ENCODE measurements at regions not wholly inside any gene's neighbourhood (a gene's known extent, or its start where the extent isn't known, plus 50 kb on each side); places are given as distances from the start of the nearest gene placed in this dataset.

DNA sequence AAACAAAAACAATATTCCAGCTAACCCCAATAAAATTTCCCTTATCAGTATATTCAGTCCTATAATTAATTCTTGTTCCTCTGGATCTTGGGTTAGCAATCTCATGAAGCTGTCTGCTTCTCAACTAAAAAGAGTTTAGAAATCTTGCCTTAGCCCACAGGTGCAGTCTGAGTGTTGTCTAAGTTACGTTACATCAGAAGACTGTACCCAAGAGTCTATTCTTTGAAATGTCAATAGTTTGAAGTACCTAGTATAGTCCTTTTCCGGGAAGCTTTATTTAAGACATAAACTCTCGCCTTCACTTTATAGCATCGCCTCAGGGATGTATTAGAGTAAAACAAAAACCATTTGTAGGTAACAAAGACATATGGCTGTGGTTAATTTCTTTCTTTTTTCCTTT is 465.1 kb downstream of the FUT8 start:
- no peaks in the 10 kb centered on the region for H3K9me3 Mint-ChIP-seq (ENCODE audit: unreplicated experiment)
- TF ChIP-seq, protein P1, sequence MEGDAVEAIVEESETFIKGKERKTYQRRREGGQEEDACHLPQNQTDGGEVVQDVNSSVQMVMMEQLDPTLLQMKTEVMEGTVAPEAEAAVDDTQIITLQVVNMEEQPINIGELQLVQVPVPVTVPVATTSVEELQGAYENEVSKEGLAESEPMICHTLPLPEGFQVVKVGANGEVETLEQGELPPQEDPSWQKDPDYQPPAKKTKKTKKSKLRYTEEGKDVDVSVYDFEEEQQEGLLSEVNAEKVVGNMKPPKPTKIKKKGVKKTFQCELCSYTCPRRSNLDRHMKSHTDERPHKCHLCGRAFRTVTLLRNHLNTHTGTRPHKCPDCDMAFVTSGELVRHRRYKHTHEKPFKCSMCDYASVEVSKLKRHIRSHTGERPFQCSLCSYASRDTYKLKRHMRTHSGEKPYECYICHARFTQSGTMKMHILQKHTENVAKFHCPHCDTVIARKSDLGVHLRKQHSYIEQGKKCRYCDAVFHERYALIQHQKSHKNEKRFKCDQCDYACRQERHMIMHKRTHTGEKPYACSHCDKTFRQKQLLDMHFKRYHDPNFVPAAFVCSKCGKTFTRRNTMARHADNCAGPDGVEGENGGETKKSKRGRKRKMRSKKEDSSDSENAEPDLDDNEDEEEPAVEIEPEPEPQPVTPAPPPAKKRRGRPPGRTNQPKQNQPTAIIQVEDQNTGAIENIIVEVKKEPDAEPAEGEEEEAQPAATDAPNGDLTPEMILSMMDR (IDR thresholded peaks at IDR 0.05; ENCODE audit: partially characterized antibody, unreplicated experiment), result no peak
- no peak for DNase-seq
- H3K4me3 Mint-ChIP-seq (ENCODE audit: unreplicated experiment), result no peak overlapping the region
- H3K27me3 Mint-ChIP-seq (ENCODE audit: unreplicated experiment), result no peaks in the 10 kb centered on the region
- H3K36me3 Mint-ChIP-seq (ENCODE audit: unreplicated experiment), result no peaks in the 10 kb centered on the region
- H3K4me1 Mint-ChIP-seq (ENCODE audit: low read depth, unreplicated experiment), result no peaks in the 10 kb centered on the region
- H3K27ac Mint-ChIP-seq (ENCODE audit: unreplicated experiment), result no peak overlapping the region

DNA sequence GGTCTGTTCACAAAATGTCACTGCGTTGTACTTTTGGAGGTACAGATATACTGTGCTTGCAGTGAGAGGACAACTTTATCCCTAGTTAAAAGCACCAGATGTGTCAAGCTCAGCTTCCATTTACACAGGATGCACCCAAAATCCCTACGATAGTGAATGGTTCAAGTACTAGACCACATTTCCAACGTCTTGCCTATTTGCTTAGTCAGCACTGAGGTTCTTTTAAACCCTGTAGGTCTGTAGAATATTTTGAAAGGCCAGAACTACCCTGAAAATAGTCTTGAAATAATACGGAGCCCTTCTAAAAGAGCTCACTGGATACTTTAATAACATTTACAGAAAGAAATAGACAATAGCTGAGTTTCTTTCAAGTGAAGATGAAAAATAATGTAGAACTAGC is 466.1 kb downstream of the FUT8 start:
- Mint-ChIP-seq H3K4me3 (ENCODE audit: unreplicated experiment) (no peak overlapping the region), H3K4me1 (ENCODE audit: low read depth, unreplicated experiment) (no peaks in the 10 kb centered on the region), H3K27me3 (ENCODE audit: unreplicated experiment) (no peaks in the 10 kb centered on the region), H3K9me3 (ENCODE audit: unreplicated experiment) (no peaks in the 10 kb centered on the region), H3K36me3 (ENCODE audit: unreplicated experiment) (no peaks in the 10 kb centered on the region), H3K27ac (ENCODE audit: unreplicated experiment) (no peak overlapping the region)
- TF ChIP-seq, protein P1 (IDR thresholded peaks at IDR 0.05; ENCODE audit: partially characterized antibody, unreplicated experiment), result no peak
- no peak for DNase-seq

DNA sequence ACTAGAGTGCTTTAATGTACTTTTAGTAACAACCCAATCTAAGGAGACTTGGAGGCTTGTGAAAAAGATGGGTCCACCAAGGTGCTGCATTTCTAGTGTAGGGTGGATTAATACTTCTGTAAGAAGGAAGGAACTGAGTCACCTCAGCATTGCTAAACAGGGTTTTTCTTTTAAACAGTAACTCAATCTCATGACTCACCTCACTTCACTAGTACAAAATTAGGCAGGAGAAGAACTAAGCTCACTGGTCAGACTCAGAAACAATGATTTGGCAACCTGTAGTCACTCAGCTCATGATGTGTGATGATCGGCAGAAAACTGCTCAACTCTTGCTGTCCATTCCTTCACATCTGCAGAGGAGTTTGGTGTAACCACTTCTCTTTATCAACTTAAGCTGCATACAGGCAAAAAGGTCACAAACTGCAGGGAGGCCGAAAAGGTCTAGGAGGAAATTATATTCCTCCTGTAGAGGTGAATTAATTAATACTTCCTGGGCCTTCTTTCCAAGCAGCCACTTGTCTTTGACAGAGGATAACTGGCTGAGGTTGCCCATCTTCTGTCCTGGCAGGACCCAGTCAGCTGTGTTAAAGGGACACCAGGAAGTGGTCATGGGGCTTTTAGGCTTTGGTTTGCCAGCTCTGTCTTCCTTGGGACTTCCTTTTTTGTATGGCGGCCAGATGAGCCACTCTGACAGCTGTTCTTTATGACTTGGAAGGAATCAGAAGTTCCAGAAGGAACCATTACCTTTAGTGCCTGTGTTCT is 466.9 kb downstream of the FUT8 start:
- Mint-ChIP-seq H3K4me3 (ENCODE audit: unreplicated experiment) (no peak overlapping the region), H3K36me3 (ENCODE audit: unreplicated experiment) (no peaks in the 10 kb centered on the region), H3K4me1 (ENCODE audit: low read depth, unreplicated experiment) (no peaks in the 10 kb centered on the region), H3K27ac (ENCODE audit: unreplicated experiment) (no peak overlapping the region), H3K27me3 (ENCODE audit: unreplicated experiment) (no peaks in the 10 kb centered on the region), H3K9me3 (ENCODE audit: unreplicated experiment) (no peaks in the 10 kb centered on the region)
- no peak for DNase-seq
- TF ChIP-seq, protein P1 (IDR thresholded peaks at IDR 0.05; ENCODE audit: partially characterized antibody, unreplicated experiment), result no peak

DNA sequence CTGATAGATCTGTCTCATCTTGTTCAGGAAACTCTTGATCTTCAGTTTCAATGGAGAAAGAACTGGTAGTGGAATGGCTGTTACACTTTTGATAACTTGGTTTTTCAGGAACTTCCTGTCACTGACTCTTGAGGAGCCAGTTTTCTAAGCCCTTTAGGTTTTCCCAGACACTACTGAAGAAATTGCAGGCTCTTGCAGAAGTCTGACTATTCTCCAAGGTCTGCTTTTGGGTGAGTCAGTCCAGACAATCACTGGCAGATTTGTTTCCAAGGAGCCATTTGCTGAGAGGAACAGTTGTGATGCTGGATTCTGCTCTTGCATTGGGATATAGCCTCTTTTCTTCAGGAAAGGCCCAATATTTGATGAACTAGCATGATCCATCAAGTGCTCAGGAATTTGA is 468.0 kb downstream of the FUT8 start:
- H3K27me3 Mint-ChIP-seq (ENCODE audit: unreplicated experiment), result no peaks in the 10 kb centered on the region
- H3K4me1 Mint-ChIP-seq (ENCODE audit: low read depth, unreplicated experiment), result no peaks in the 10 kb centered on the region
- DNase-seq, result no peak
- H3K4me3 Mint-ChIP-seq (ENCODE audit: unreplicated experiment), result no peak overlapping the region
- no peak overlapping the region for H3K27ac Mint-ChIP-seq (ENCODE audit: unreplicated experiment)
- no peaks in the 10 kb centered on the region for H3K36me3 Mint-ChIP-seq (ENCODE audit: unreplicated experiment)
- TF ChIP-seq, protein P1 (IDR thresholded peaks at IDR 0.05; ENCODE audit: partially characterized antibody, unreplicated experiment), result no peak
- no peaks in the 10 kb centered on the region for H3K9me3 Mint-ChIP-seq (ENCODE audit: unreplicated experiment)

DNA sequence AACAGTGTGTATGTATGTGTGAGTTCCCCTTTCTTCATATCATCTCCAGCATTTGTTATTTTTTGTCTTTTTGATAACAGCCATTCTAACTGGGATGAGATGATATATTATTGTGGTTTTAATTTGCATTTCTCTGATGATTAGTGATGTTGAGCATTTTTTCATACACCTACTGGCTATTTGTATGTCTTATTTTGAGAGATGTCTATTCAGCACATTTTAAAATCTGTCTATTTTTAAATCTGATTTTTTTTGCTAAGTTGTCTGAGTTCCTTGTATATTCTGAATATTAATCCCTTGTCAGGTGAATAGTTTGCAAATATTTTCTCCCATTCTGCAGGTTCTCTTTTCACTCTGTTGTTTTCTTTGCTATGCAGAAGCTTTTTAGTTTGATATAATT is 469.1 kb downstream of the FUT8 start:
- Mint-ChIP-seq H3K27ac (ENCODE audit: unreplicated experiment) (no peak overlapping the region), H3K9me3 (ENCODE audit: unreplicated experiment) (no peaks in the 10 kb centered on the region), H3K36me3 (ENCODE audit: unreplicated experiment) (no peaks in the 10 kb centered on the region), H3K27me3 (ENCODE audit: unreplicated experiment) (no peaks in the 10 kb centered on the region), H3K4me3 (ENCODE audit: unreplicated experiment) (no peak overlapping the region), H3K4me1 (ENCODE audit: low read depth, unreplicated experiment) (no peaks in the 10 kb centered on the region)
- DNase-seq, result no peak
- TF ChIP-seq, protein P1 (IDR thresholded peaks at IDR 0.05; ENCODE audit: partially characterized antibody, unreplicated experiment), result no peak
